Breast epithelium (tissue), 4 donors: ENCODE measurements at regions not wholly inside any gene's neighbourhood (a gene's known extent, or its start where the extent isn't known, plus 50 kb on each side); places are given as distances from the start of the nearest gene placed in this dataset.
"Not testable (repeated sequence)": the region's sequence is repeated elsewhere in the genome, so short reads cannot be mapped to it uniquely, and the experiment has no call there.

Source experiments
- DNase-seq, 2 donors: peaks; one replicate each; pipeline ENCODE4 v3.0.0-alpha.2; 2019; ENCODE audit warnings: low spot score in 2 of 2
- H3K27ac ChIP-seq, 2 donors: fragments of 200-600 bp; sonication (generic) in 1 of 2; one replicate each; pipeline ENCODE4 v1.5.1; 2016 to 2019; ENCODE audit warnings: mild to moderate bottlenecking in 1 of 2
- H3K27me3 ChIP-seq, 2 donors: fragments of 200-600 bp; sonication (generic) in 1 of 2; one replicate each; pipeline versions ENCODE4 v1.5.1 to v1.6.0; 2017 to 2019; ENCODE audit warnings: control low read depth in 1 of 2, mild to moderate bottlenecking in 1 of 2
- H3K36me3 ChIP-seq: fragments of 200-600 bp; one replicate; pipeline ENCODE4 v1.5.1; 2019
- H3K4me1 ChIP-seq, 2 donors: fragments of 200-600 bp; sonication (generic); one replicate each; pipeline ENCODE4 v1.5.1; 2016 to 2019; ENCODE audit warnings: control low read depth in 1 of 2
- H3K4me3 ChIP-seq, 3 donors: fragments of 200-600 bp; sonication (generic); 1 replicate in 2 of 3; 2 replicates in 1 of 3; pipeline ENCODE4 v1.5.1; 2016 to 2019; ENCODE audit warnings: mild to moderate bottlenecking in 3 of 3, moderate library complexity in 2 of 3
- H3K9me3 ChIP-seq, 2 donors: fragments of 200-600 bp; sonication (generic) in 1 of 2; one replicate each; pipeline ENCODE4 v1.5.1; 2016 to 2019; ENCODE audit warnings: control low read depth in 1 of 2
- POLR2A ChIP-seq: fragments of 450-650 bp; IDR thresholded peaks from one replicate; pipeline ENCODE4 v1.6.1; 2016; ENCODE audit warnings: antibody characterized with exemption, mild to moderate bottlenecking, moderate library complexity
- POLR2AphosphoS5 ChIP-seq, 3 donors: sonication (generic); formaldehyde crosslinking; IDR thresholded peaks; one replicate each; pipeline ENCODE4 v1.6.1; 2017; ENCODE audit warnings: antibody characterized with exemption in 3 of 3
- intact Hi-C: fragments of 100-400 bp; cut with DNase I; formaldehyde crosslinking; loops from one replicate; pipeline ENCODE4 v1.15.1; 2023; ENCODE audit warnings: low total_unique reads
- TF ChIP-seq, protein P1 (sequence below), 3 donors: fragments of 450-650 bp; IDR thresholded peaks; one replicate each; pipeline ENCODE4 v1.5.1; 2016 to 2017; ENCODE audit warnings: antibody characterized with exemption in 3 of 3, mild to moderate bottlenecking in 3 of 3, moderate library complexity in 3 of 3

DNA sequence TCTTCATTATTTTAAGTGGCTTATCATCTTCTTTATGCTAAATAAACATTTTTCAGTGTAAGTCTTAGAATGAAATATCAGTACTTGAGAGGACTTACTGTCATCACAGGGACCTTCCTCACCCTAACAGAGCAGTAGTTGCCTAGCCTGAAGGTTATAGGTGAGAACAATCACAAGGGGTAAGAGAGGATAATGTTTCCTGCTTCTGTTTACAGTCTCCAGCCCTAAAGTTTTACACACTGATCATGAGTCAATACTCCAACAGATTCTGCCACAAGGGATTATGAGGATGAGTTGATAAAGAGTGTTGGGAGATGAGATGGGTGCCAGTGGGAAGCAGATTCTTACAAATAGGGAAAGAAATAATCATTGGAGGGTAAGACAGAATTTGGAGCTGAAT is 265.1 kb upstream of the DAB2 start:
- TF ChIP-seq, protein P1, sequence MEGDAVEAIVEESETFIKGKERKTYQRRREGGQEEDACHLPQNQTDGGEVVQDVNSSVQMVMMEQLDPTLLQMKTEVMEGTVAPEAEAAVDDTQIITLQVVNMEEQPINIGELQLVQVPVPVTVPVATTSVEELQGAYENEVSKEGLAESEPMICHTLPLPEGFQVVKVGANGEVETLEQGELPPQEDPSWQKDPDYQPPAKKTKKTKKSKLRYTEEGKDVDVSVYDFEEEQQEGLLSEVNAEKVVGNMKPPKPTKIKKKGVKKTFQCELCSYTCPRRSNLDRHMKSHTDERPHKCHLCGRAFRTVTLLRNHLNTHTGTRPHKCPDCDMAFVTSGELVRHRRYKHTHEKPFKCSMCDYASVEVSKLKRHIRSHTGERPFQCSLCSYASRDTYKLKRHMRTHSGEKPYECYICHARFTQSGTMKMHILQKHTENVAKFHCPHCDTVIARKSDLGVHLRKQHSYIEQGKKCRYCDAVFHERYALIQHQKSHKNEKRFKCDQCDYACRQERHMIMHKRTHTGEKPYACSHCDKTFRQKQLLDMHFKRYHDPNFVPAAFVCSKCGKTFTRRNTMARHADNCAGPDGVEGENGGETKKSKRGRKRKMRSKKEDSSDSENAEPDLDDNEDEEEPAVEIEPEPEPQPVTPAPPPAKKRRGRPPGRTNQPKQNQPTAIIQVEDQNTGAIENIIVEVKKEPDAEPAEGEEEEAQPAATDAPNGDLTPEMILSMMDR (IDR thresholded peaks at IDR 0.05) = no peak
- TF ChIP-seq POLR2AphosphoS5 (IDR thresholded peaks at IDR 0.05) = no peak
- TF ChIP-seq POLR2A = no peak
- no peaks in the 10 kb centered on the region for H3K27me3 ChIP-seq
- intact Hi-C loops = no loop called here
- H3K4me1 ChIP-seq = no peaks in the 10 kb centered on the region
- H3K27ac ChIP-seq = no peak overlapping the region
- DNase-seq = no peak
- no peak overlapping the region for H3K4me3 ChIP-seq
- no peaks in the 10 kb centered on the region for H3K36me3 ChIP-seq
- peaks cover 0 to 8% of the 10 kb centered on the region in 2 donors for H3K9me3 ChIP-seq

DNA sequence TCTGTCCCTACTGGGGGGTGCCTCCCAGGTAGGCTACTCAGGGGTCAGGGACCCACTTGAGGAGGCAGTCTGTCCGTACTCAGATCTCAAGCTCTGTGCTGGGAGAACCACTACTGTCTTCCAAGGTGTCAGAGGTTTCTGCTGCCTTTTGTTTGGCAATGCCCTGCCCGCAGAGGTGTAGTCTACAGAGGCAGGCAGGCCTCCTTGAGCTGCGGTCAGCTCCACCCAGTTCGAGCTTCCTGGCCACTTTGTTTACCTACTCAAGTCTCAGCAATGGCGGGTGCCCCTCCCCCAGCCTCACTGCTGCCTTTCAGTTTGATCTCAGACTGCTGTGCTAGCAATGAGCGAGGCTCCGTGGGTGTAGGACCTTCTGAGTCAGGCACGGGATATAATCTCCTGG is 263.1 kb upstream of the DAB2 start:
- DNase-seq, H3K36me3 ChIP-seq, H3K9me3 ChIP-seq, H3K4me1 ChIP-seq, H3K27me3 ChIP-seq, intact Hi-C loops, H3K27ac ChIP-seq, H3K4me3 ChIP-seq: not testable (repeated sequence)

DNA sequence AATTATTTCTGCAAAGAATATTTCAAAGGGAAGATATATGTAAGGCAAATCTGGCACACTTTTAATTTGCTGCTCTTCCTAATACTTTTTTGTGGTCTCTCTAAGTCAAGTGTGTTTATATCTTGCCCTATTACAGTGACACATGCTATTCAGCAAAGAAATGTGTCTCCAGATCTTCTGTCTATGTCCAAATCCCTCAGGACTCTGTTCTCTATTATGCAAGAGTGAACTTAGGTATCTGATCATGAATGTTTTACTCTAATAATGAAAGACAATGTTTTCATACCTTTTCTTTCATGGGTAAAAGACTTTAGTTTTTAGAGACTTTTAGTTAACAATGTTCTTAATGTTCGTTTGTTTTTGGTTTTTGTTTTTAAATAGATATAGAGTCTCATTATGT is 255.4 kb upstream of the DAB2 start:
- H3K4me1 ChIP-seq = no peaks in the 10 kb centered on the region
- no peak for DNase-seq
- intact Hi-C loops = no loop called here
- no peaks in the 10 kb centered on the region for H3K36me3 ChIP-seq
- H3K27me3 ChIP-seq = no peaks in the 10 kb centered on the region
- no peak overlapping the region for H3K4me3 ChIP-seq
- H3K9me3 ChIP-seq = no peaks in the 10 kb centered on the region
- H3K27ac ChIP-seq = no peak overlapping the region
- TF ChIP-seq, protein P1 (IDR thresholded peaks at IDR 0.05) = no peak
- no peak for TF ChIP-seq POLR2A
- no peak for TF ChIP-seq POLR2AphosphoS5 (IDR thresholded peaks at IDR 0.05)

DNA sequence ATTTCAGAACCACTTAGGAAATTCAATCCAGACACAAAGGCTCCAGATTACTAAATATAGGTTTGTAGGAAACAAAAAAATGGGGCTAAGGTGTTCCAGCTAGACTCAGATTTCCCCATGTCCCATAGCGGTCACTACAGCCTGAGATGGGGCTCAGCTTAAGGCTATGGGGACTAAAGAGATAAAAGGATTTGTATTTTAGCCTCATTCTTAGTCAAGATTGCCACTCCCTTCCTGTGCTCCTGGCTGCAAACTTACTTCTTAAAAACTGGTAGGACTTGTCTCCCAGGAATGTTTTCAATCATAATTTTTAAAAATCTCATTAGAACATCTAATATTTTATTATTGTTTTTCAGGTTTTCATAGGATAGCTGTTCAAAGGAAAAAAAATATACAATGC is 253.8 kb upstream of the DAB2 start:
- Histone ChIP-seq H3K4me1 (no peaks in the 10 kb centered on the region), H3K36me3 (no peaks in the 10 kb centered on the region), H3K27me3 (no peaks in the 10 kb centered on the region), H3K4me3 (no peak overlapping the region), H3K27ac (no peak overlapping the region), H3K9me3 (no peaks in the 10 kb centered on the region)
- intact Hi-C loops = no loop called here
- DNase-seq = no peak
- TF ChIP-seq, protein P1 (IDR thresholded peaks at IDR 0.05) = no peak
- TF ChIP-seq POLR2AphosphoS5 (IDR thresholded peaks at IDR 0.05) = no peak

DNA sequence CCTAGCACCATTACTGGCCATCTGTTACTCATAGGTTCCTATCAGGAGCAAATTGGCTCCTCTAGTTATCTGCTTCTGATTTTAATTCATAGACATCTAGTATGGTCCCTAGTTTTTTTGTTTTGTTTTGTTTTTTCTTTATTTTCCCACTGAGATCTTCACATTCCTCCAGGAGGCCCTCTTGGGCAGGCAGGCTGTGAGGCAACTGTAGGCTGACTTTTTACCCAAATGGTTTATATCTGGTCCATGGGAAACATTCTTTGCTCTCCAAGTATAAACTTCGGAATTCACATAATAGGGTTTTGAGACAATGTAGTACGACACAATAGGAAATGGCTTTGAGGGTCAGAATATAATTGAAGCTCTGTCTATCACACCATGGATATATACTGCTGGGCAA is 250.9 kb upstream of the DAB2 start:
- intact Hi-C loops = no loop called here
- Histone ChIP-seq H3K4me3 (no peak overlapping the region), H3K27me3 (no peaks in the 10 kb centered on the region), H3K36me3 (no peaks in the 10 kb centered on the region), H3K4me1 (no peaks in the 10 kb centered on the region), H3K27ac (no peak overlapping the region), H3K9me3 (no peaks in the 10 kb centered on the region)
- TF ChIP-seq POLR2AphosphoS5 (IDR thresholded peaks at IDR 0.05) (no peak), POLR2A (no peak)
- TF ChIP-seq, protein P1 (IDR thresholded peaks at IDR 0.05) = no peak
- DNase-seq = no peak
